MCF 10A (cell line): ENCODE measurements at regions not wholly inside any gene's neighbourhood (a gene's known extent, or its start where the extent isn't known, plus 50 kb on each side); places are given as distances from the start of the nearest gene placed in this dataset.

Experiments
- BruUV-seq: library from RNA; stranded (reverse); fragments of 400-500 nt; replicated peaks from 2 replicates; lab custom pipeline; 2021; lab: Mats Ljungman, UMichigan
- CTCF ChIA-PET: fragments of 300-600 bp; sonication (Branson Sonifier 250); formaldehyde crosslinking; extraction: SDS; loops from one replicate; lab custom pipeline; 2021; ENCODE audit warnings: antibody characterized with exemption, inconsistent platforms; lab: Yijun Ruan, JAX
- POLR2A ChIA-PET: fragments of 300-600, 350-650 bp; sonication (Branson Sonifier 250); formaldehyde crosslinking; extraction: SDS; loops from one replicate; lab custom pipeline; 2020; ENCODE audit warnings: antibody characterized with exemption, inconsistent platforms; lab: Yijun Ruan, JAX
- DNase-seq: peaks from one replicate; pipeline ENCODE4 v3.0.0-alpha.2; 2018; ENCODE audit not compliant: unreplicated experiment
- H3K27ac Mint-ChIP-seq: one replicate; pipeline ENCODE4 v1.8.0; 2022; ENCODE audit warnings: mild to moderate bottlenecking, low read depth, mixed read lengths; ENCODE audit not compliant: unreplicated experiment
- H3K27me3 Mint-ChIP-seq: one replicate; pipeline ENCODE4 v1.8.0; 2022; ENCODE audit warnings: mixed read lengths; ENCODE audit not compliant: insufficient read depth, unreplicated experiment
- H3K36me3 Mint-ChIP-seq: one replicate; pipeline ENCODE4 v1.8.0; 2022; ENCODE audit warnings: mild to moderate bottlenecking, moderate library complexity, mixed read lengths; ENCODE audit not compliant: insufficient read depth, unreplicated experiment
- H3K4me1 Mint-ChIP-seq: one replicate; pipeline ENCODE4 v1.8.0; 2022; ENCODE audit warnings: mixed read lengths; ENCODE audit not compliant: insufficient read depth, unreplicated experiment
- H3K4me3 Mint-ChIP-seq: one replicate; pipeline ENCODE4 v1.8.0; 2022; ENCODE audit warnings: mild to moderate bottlenecking, moderate library complexity, mixed read lengths; ENCODE audit not compliant: unreplicated experiment
- H3K9me3 Mint-ChIP-seq: one replicate; pipeline ENCODE4 v1.8.0; 2022; ENCODE audit warnings: mixed read lengths; ENCODE audit not compliant: unreplicated experiment
- intact Hi-C: fragments of 100-400 bp; cut with micrococcal nuclease; formaldehyde crosslinking; loops from 2 replicates; pipeline ENCODE4 v1.14.1; 2022
- TF ChIP-seq, protein P1 (sequence below): fragments of 200-600 bp; IDR thresholded peaks from one replicate; pipeline ENCODE4 v1.8.0; 2022; ENCODE audit warnings: antibody characterized with exemption, mild to moderate bottlenecking; ENCODE audit not compliant: unreplicated experiment

DNA sequence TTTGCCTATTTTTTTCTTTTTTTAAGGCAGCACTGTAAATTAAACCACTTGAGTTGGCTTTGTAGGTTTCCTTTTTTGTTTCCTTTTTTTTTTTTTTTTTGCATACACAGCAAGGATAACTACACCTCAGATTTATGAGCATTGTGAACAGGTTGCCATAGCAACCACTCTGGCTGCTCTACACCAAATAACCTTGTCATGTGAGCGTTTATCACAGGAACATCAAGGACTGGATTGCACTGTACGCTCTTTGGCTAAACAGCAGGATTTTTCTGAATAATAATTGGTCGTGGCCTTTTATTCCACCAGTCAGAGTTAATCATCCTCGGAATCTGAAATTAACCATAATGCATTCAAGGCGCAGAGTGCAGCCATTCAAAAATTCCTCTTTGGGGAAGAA, 199.1 kb upstream of the SLC14A2 start:
- Mint-ChIP-seq H3K27ac (no peak overlapping the region), H3K4me3 (no peak overlapping the region), H3K9me3 (no peaks in the 10 kb centered on the region), H3K36me3 (no peaks in the 10 kb centered on the region), H3K4me1 (peaks cover 19% of the 10 kb centered on the region), H3K27me3 (no peaks in the 10 kb centered on the region)
- no peak for DNase-seq
- CTCF ChIA-PET, result no interaction called here
- intact Hi-C loops, result no loop called here
- no TSS peak for BruUV-seq
- POLR2A ChIA-PET, result no interaction called here
- TF ChIP-seq, protein P1, sequence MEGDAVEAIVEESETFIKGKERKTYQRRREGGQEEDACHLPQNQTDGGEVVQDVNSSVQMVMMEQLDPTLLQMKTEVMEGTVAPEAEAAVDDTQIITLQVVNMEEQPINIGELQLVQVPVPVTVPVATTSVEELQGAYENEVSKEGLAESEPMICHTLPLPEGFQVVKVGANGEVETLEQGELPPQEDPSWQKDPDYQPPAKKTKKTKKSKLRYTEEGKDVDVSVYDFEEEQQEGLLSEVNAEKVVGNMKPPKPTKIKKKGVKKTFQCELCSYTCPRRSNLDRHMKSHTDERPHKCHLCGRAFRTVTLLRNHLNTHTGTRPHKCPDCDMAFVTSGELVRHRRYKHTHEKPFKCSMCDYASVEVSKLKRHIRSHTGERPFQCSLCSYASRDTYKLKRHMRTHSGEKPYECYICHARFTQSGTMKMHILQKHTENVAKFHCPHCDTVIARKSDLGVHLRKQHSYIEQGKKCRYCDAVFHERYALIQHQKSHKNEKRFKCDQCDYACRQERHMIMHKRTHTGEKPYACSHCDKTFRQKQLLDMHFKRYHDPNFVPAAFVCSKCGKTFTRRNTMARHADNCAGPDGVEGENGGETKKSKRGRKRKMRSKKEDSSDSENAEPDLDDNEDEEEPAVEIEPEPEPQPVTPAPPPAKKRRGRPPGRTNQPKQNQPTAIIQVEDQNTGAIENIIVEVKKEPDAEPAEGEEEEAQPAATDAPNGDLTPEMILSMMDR, result no peak

DNA sequence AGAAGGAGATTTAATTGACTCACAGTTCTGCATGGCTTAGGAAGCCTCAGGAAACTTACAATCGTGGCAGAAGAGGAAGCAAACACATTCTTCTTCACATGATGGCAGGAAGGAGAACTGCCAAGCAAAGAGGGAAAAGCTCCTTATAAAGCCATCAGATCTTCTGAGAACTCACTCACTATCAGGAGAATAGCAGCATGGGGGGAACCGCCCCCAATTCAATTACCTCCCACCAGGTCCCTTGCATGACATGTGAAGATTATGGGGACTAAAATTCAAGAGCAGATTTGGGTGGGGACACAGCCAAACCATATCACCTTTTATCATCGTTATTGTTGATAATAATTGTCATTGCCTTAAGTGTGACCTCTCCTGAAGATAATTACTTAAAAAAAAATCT, 197.9 kb upstream of the SLC14A2 start:
- no peak overlapping the region for H3K27ac Mint-ChIP-seq
- CTCF ChIA-PET, result no interaction called here
- no peak for DNase-seq
- no peaks in the 10 kb centered on the region for H3K9me3 Mint-ChIP-seq
- intact Hi-C loops, result no loop called here
- no peaks in the 10 kb centered on the region for H3K27me3 Mint-ChIP-seq
- POLR2A ChIA-PET, result no interaction called here
- H3K36me3 Mint-ChIP-seq, result no peaks in the 10 kb centered on the region
- no TSS peak for BruUV-seq
- TF ChIP-seq, protein P1, result no peak
- peaks cover 18% of the 10 kb centered on the region for H3K4me1 Mint-ChIP-seq
- H3K4me3 Mint-ChIP-seq, result no peak overlapping the region

DNA sequence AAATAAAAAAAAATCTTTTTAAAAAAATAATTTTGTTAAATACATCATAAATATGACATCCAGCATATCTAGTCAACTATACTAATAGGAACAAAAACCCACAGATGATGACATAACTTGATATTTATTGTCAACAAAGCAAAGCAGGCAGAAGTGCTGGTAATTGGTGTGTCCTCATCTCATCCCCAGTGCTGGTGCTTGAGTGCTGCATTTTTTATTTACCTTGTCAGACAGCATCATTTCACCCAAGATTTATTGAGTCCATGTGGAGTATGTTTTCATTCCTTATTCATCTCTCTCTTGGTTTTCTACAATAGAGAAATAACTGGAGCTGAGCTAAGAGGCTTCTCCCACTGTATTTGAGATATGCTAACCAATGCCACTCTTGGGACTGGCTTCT, 191.6 kb upstream of the SLC14A2 start:
- CTCF ChIA-PET, result no interaction called here
- Mint-ChIP-seq H3K27ac (no peak overlapping the region), H3K9me3 (no peaks in the 10 kb centered on the region), H3K27me3 (no peaks in the 10 kb centered on the region), H3K4me1 (peaks cover 4% of the 10 kb centered on the region), H3K4me3 (no peak overlapping the region), H3K36me3 (no peaks in the 10 kb centered on the region)
- BruUV-seq, result no TSS peak
- TF ChIP-seq, protein P1, result no peak
- intact Hi-C loops, result no loop called here
- no peak for DNase-seq
- POLR2A ChIA-PET, result no interaction called here

DNA sequence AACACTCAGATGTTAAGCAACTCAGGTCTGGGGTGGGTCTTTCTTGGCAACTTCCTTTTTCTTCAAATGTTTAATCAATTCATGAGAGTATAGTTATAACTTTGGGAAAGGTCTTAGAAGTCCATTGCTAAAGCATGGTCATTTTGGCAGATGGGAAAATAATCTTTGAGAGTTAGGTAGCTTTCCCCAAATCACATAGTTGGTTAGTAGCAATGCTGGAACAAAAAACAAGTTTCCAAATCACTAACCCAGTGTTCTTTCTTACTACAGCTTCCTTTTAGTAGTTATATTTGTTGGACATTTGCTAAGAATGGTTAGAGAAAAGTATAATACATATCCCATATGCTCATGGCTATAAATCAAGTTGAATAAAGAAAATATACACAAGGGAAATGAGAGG, 185.2 kb upstream of the SLC14A2 start:
- H3K36me3 Mint-ChIP-seq, result no peaks in the 10 kb centered on the region
- H3K9me3 Mint-ChIP-seq, result no peaks in the 10 kb centered on the region
- H3K4me3 Mint-ChIP-seq, result no peak overlapping the region
- ChIA-PET CTCF (interaction anchor here (0.6 kb wide), 1 partner anchor 11 kb away, joined by 3 read pairs; no protein-coding TSS in a partner anchor), POLR2A (no interaction called here)
- no peaks in the 10 kb centered on the region for H3K4me1 Mint-ChIP-seq
- intact Hi-C loops, result no loop called here
- no peak for DNase-seq
- TF ChIP-seq, protein P1, result no peak
- no peak overlapping the region for H3K27ac Mint-ChIP-seq
- BruUV-seq, result no TSS peak
- no peaks in the 10 kb centered on the region for H3K27me3 Mint-ChIP-seq
